WTC11 (cell line): ENCODE measurements at regions not wholly inside any gene's neighbourhood (a gene's known extent, or its start where the extent isn't known, plus 50 kb on each side); places are given as distances from the start of the nearest gene placed in this dataset.

ENCODE experiments used
- ATAC-seq: fragments of 200-7000 bp; cut with Tn5 transposase; 2 replicates; pipeline ENCODE4 v1.10.0; 2021; ENCODE audit warnings: mild to moderate bottlenecking, moderate library complexity
- CTCF ChIA-PET: fragments of 300-600 bp; sonication (Branson Sonifier 250); formaldehyde crosslinking; loops from one replicate; lab custom pipeline; 2021; ENCODE audit warnings: antibody characterized with exemption; lab: Charles Lee
- POLR2A ChIA-PET: fragments of 350-600 bp; sonication (Branson Sonifier 250); formaldehyde crosslinking; loops from one replicate; lab custom pipeline; 2021; ENCODE audit warnings: antibody characterized with exemption; lab: Charles Lee
- DNase-seq: peaks from one replicate; pipeline ENCODE4 v3.0.0; 2021; ENCODE audit warnings: low spot score
- H3K27ac Mint-ChIP-seq: 2 replicates; pipeline ENCODE4 v1.8.0; 2021; ENCODE audit warnings: mixed read lengths
- H3K27me3 Mint-ChIP-seq: 2 replicates; pipeline ENCODE4 v1.8.0; 2021; ENCODE audit warnings: low read depth, mild to moderate bottlenecking, moderate library complexity, mixed read lengths
- H3K36me3 Mint-ChIP-seq: 2 replicates; pipeline ENCODE4 v1.8.0; 2021; ENCODE audit warnings: mixed read lengths
- H3K4me1 Mint-ChIP-seq: 2 replicates; pipeline ENCODE4 v1.8.0; 2022; ENCODE audit warnings: mixed read lengths
- H3K4me3 Mint-ChIP-seq: 2 replicates; pipeline ENCODE4 v1.8.0; 2021; ENCODE audit warnings: mild to moderate bottlenecking, moderate library complexity, mixed read lengths
- H3K9me3 Mint-ChIP-seq: 2 replicates; pipeline ENCODE4 v1.8.0; 2021; ENCODE audit warnings: mixed read lengths
- CDX4 ChIP-seq: fragments of 250-450 bp; sonication (Bioruptor Pico); IDR thresholded peaks from 2 replicates; pipeline ENCODE4 v1.9.0; 2021; ENCODE audit warnings: moderate library complexity, mild to moderate bottlenecking, inconsistent platforms, borderline replicate concordance
- ELF4 ChIP-seq: sonication (generic); formaldehyde crosslinking; IDR thresholded peaks from 2 replicates; pipeline ENCODE4 v1.8.1; 2022; ENCODE audit warnings: low read depth, mild to moderate bottlenecking, moderate library complexity, missing genetic modification reagents
- IRF2 ChIP-seq: sonication (generic); formaldehyde crosslinking; IDR thresholded peaks from 2 replicates; pipeline ENCODE4 v1.8.0; 2022; ENCODE audit warnings: low read depth, missing genetic modification reagents, borderline replicate concordance
- JAZF1 ChIP-seq: fragments of 250-450 bp; sonication (Bioruptor Pico); IDR thresholded peaks from 2 replicates; pipeline ENCODE4 v1.9.0; 2021; ENCODE audit warnings: moderate library complexity, mild to moderate bottlenecking, inconsistent platforms
- MAX ChIP-seq: sonication (generic); formaldehyde crosslinking; IDR thresholded peaks from 2 replicates; pipeline ENCODE4 v1.8.0; 2022; ENCODE audit warnings: mild to moderate bottlenecking, missing genetic modification reagents
- MLX ChIP-seq: sonication (generic); formaldehyde crosslinking; IDR thresholded peaks from 2 replicates; pipeline ENCODE4 v1.8.1; 2023; ENCODE audit warnings: mild to moderate bottlenecking, missing genetic modification reagents, moderate library complexity
- NFE2L1 ChIP-seq: sonication (generic); formaldehyde crosslinking; IDR thresholded peaks from 2 replicates; pipeline ENCODE4 v1.8.1; 2023; ENCODE audit warnings: missing genetic modification reagents
- OVOL2 ChIP-seq: fragments of 250-450 bp; sonication (Bioruptor Pico); IDR thresholded peaks from 2 replicates; pipeline ENCODE4 v1.9.0; 2021; ENCODE audit warnings: mild to moderate bottlenecking, borderline replicate concordance
- PRDM15 ChIP-seq: sonication (generic); formaldehyde crosslinking; IDR thresholded peaks from 2 replicates; pipeline ENCODE4 v1.8.0; 2022; ENCODE audit warnings: missing genetic modification reagents
- RORB ChIP-seq: fragments of 250-450 bp; sonication (Bioruptor Pico); IDR thresholded peaks from 2 replicates; pipeline ENCODE4 v1.9.0; 2021; ENCODE audit warnings: mild to moderate bottlenecking
- SMAD3 ChIP-seq: sonication (generic); formaldehyde crosslinking; IDR thresholded peaks from 2 replicates; pipeline ENCODE4 v1.8.0; 2022; ENCODE audit warnings: missing genetic modification reagents, mild to moderate bottlenecking, borderline replicate concordance
- SOX15 ChIP-seq: fragments of 250-450 bp; sonication (Bioruptor Pico); IDR thresholded peaks from 2 replicates; pipeline ENCODE4 v1.9.0; 2021; ENCODE audit warnings: mild to moderate bottlenecking
- TEAD1 ChIP-seq: sonication (generic); formaldehyde crosslinking; IDR thresholded peaks from 2 replicates; pipeline ENCODE4 v1.8.0; 2022; ENCODE audit warnings: mild to moderate bottlenecking, missing genetic modification reagents
- ZNF219 ChIP-seq: sonication (generic); formaldehyde crosslinking; IDR thresholded peaks from 2 replicates; pipeline ENCODE4 v1.8.0; 2023; ENCODE audit warnings: missing genetic modification reagents, mild to moderate bottlenecking, borderline replicate concordance
- ZNF317 ChIP-seq: sonication (generic); formaldehyde crosslinking; IDR thresholded peaks from 2 replicates; pipeline ENCODE4 v1.8.1; 2023; ENCODE audit warnings: low read depth, mild to moderate bottlenecking, moderate library complexity, missing genetic modification reagents, borderline replicate concordance
- ZNF425 ChIP-seq: fragments of 250-450 bp; sonication (Bioruptor Pico); conservative IDR thresholded peaks from 2 replicates; pipeline ENCODE4 v1.9.0; 2021; ENCODE audit warnings: mild to moderate bottlenecking
- TF ChIP-seq, protein P1 (sequence below): sonication (generic); formaldehyde crosslinking; IDR thresholded peaks from 2 replicates; pipeline ENCODE4 v1.8.0; 2022; ENCODE audit warnings: mild to moderate bottlenecking, missing genetic modification reagents
- TF ChIP-seq, protein P2 (sequence below): sonication (generic); formaldehyde crosslinking; IDR thresholded peaks from 2 replicates; pipeline ENCODE4 v1.8.1; 2023; ENCODE audit warnings: mild to moderate bottlenecking, missing genetic modification reagents, borderline replicate concordance

DNA sequence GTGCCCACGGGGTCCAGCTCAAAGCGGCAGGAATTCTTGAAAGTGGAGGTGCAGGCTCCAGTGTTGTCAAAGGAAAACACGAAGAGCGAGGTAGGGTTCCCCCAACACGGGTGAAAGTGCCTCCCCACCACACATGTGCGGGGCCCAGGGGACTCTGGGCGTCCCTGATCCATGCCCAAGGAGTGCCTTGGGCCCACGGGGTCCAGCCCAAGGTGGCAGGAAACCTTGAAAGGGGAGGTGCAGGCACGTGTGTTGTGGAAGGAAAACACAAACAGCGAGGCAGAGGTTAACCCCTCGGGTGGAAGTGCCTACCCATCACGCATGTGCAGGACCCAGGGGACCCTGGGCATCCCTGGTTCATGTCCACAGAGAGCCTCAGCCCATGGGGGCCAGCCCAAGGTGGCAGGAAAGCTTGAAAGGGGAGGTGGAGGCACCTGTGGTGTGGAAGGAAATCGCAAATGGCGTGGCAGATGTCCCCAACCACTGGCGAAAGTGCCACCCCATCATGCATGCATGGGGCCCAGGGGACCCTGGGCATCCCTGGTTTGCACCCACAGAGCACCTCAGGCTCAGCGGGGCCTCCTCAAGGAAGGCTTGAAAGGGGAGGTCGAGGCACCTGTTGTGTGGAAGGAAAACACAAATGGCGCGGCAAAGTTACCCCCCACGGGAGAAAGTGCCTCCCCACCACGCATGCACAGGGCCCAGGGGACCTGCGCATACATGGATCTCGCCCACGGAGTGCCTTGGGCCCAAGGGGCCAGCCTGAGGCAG, 584.6 kb downstream of the ALG10 start:
- CTCF ChIA-PET = no interaction called here

DNA sequence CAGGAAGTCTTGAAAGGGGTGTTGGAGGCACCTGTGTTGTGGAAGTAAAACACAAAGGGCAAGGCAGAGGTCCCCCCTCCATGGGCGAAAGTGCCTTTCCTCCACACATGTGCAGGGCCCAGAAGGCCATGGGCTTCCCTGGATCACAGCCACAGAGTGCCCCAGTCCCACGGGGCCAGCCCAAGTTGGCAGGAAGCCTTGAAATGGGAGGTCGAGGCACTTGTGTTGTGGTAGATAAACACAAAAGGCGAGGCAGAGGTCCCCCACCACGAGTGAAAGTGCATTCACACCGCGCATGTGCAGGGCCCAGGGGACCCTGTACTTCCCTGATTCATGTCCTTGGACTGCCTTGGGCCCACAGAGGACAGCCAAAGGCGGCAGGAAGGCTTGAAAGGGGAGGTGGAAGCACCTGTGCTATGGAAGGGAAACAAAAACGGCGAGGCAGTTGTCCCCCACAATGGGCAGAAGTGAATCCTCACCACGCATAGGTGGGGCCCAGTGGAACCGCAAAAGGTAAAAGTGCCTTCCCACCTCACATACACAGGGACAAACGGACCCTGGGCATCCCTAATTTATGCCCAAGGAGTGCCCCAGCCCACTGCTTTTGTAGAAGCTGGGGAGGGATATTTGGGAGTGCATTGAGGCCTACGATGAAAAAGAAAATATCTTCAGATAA, 585.4 kb downstream of the ALG10 start:
- H3K4me1 Mint-ChIP-seq = no peaks in the 10 kb centered on the region
- CTCF ChIA-PET = no interaction called here
- no peak for DNase-seq
- TF ChIP-seq RORB (CRISPR knock-in tag) = no peak
- no peak for TF ChIP-seq CDX4 (CRISPR knock-in tag)
- TF ChIP-seq ELF4 (CRISPR knock-in tag) = no peak
- TF ChIP-seq OVOL2 (CRISPR knock-in tag) = no peak
- TF ChIP-seq SOX15 = no peak
- no peak for TF ChIP-seq JAZF1
- TF ChIP-seq, protein P1, sequence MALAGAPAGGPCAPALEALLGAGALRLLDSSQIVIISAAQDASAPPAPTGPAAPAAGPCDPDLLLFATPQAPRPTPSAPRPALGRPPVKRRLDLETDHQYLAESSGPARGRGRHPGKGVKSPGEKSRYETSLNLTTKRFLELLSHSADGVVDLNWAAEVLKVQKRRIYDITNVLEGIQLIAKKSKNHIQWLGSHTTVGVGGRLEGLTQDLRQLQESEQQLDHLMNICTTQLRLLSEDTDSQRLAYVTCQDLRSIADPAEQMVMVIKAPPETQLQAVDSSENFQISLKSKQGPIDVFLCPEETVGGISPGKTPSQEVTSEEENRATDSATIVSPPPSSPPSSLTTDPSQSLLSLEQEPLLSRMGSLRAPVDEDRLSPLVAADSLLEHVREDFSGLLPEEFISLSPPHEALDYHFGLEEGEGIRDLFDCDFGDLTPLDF (CRISPR knock-in tag) = no peak
- TF ChIP-seq PRDM15 (CRISPR knock-in tag) = no peak
- TF ChIP-seq, protein P2, sequence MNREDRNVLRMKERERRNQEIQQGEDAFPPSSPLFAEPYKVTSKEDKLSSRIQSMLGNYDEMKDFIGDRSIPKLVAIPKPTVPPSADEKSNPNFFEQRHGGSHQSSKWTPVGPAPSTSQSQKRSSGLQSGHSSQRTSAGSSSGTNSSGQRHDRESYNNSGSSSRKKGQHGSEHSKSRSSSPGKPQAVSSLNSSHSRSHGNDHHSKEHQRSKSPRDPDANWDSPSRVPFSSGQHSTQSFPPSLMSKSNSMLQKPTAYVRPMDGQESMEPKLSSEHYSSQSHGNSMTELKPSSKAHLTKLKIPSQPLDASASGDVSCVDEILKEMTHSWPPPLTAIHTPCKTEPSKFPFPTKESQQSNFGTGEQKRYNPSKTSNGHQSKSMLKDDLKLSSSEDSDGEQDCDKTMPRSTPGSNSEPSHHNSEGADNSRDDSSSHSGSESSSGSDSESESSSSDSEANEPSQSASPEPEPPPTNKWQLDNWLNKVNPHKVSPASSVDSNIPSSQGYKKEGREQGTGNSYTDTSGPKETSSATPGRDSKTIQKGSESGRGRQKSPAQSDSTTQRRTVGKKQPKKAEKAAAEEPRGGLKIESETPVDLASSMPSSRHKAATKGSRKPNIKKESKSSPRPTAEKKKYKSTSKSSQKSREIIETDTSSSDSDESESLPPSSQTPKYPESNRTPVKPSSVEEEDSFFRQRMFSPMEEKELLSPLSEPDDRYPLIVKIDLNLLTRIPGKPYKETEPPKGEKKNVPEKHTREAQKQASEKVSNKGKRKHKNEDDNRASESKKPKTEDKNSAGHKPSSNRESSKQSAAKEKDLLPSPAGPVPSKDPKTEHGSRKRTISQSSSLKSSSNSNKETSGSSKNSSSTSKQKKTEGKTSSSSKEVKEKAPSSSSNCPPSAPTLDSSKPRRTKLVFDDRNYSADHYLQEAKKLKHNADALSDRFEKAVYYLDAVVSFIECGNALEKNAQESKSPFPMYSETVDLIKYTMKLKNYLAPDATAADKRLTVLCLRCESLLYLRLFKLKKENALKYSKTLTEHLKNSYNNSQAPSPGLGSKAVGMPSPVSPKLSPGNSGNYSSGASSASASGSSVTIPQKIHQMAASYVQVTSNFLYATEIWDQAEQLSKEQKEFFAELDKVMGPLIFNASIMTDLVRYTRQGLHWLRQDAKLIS (CRISPR knock-in tag) = no peak
- TF ChIP-seq MLX = no peak
- TF ChIP-seq ZNF317 (CRISPR knock-in tag) = no peak
- TF ChIP-seq ZNF219 = no peak
- TF ChIP-seq MAX (CRISPR knock-in tag) = no peak

More for the DNA sequence above, 584.6 kb downstream of the ALG10 start:
- peaks cover 80% of the 10 kb centered on the region for H3K36me3 Mint-ChIP-seq
- H3K4me3 Mint-ChIP-seq = no peak overlapping the region
- POLR2A ChIA-PET = no interaction called here
- H3K9me3 Mint-ChIP-seq = peaks cover 71% of the 10 kb centered on the region
- no peak overlapping the region for H3K27ac Mint-ChIP-seq
- ATAC-seq (no peak), DNase-seq (no peak)
- no peaks in the 10 kb centered on the region for H3K4me1 Mint-ChIP-seq
- no peak for TF ChIP-seq ZNF425 (CRISPR knock-in tag)
- TF ChIP-seq IRF2 = no peak
- no peak for TF ChIP-seq NFE2L1 (CRISPR knock-in tag)
- no peak for TF ChIP-seq SMAD3 (CRISPR knock-in tag)
- TF ChIP-seq ELF4 (CRISPR knock-in tag) = no peak
- TF ChIP-seq MAX (CRISPR knock-in tag) = no peak
- no peak for TF ChIP-seq TEAD1
- peaks cover 16% of the 10 kb centered on the region for H3K27me3 Mint-ChIP-seq

More for the DNA sequence above, 585.4 kb downstream of the ALG10 start:
- Mint-ChIP-seq H3K27me3 (peaks cover 19% of the 10 kb centered on the region), H3K36me3 (peaks cover 80% of the 10 kb centered on the region), H3K9me3 (peaks cover 71% of the 10 kb centered on the region), H3K27ac (no peak overlapping the region), H3K4me3 (no peak overlapping the region)
- no peak for ATAC-seq
- POLR2A ChIA-PET = no interaction called here
